Fibroblast of lung (primary cell): ENCODE measurements at regions not wholly inside any gene's neighbourhood (a gene's known extent, or its start where the extent isn't known, plus 50 kb on each side); places are given as distances from the start of the nearest gene placed in this dataset.

Experiments
- DNase-seq, 2 donors: peaks; one replicate each; pipeline versions ENCODE4 v3.0.0 to v3.0.0-alpha.2; 2010; ENCODE audit warnings: low read depth in 2 of 2
- H2AFZ ChIP-seq: 2 replicates; pipeline ENCODE4 v1.5.1; 2012; ENCODE audit warnings: low read length, control low read depth, inconsistent platforms
- H3K27ac ChIP-seq: 2 replicates; pipeline ENCODE4 v1.5.1; 2011; ENCODE audit warnings: low read length, control low read depth; ENCODE audit not compliant: insufficient read depth
- H3K27me3 ChIP-seq: 2 replicates; pipeline ENCODE4 v1.5.1; 2011; ENCODE audit warnings: mild to moderate bottlenecking, low read length; ENCODE audit not compliant: control insufficient read depth, insufficient read depth
- H3K36me3 ChIP-seq: 2 replicates; pipeline ENCODE4 v1.5.1; 2011; ENCODE audit warnings: low read length; ENCODE audit not compliant: control insufficient read depth, insufficient read depth
- H3K4me1 ChIP-seq: 2 replicates; pipeline ENCODE4 v1.5.1; 2011; ENCODE audit warnings: low read length; ENCODE audit not compliant: control insufficient read depth, insufficient read depth; ENCODE audit errors: extremely low read depth
- H3K4me2 ChIP-seq: 2 replicates; pipeline ENCODE4 v1.5.1; 2011; ENCODE audit warnings: low read length, control low read depth; ENCODE audit not compliant: insufficient read depth; ENCODE audit errors: extremely low read depth
- H3K4me3 ChIP-seq, 4 experiments: fragments of 200-600 bp in 1 of 4; sonication (generic) in 1 of 4; replicated peaks in 1 of 4; 2 replicates each; pipeline ENCODE4 v1.5.1; 2011 to 2016; ENCODE audit warnings: low read length in 4 of 4, low read depth in 3 of 4, mild to moderate bottlenecking in 3 of 4, control low read depth in 2 of 4, inconsistent platforms in 1 of 4, mixed read lengths in 1 of 4; ENCODE audit not compliant: insufficient read depth in 1 of 4; ENCODE audit errors: control extremely low read depth in 1 of 4
- H3K79me2 ChIP-seq: 2 replicates; pipeline ENCODE4 v1.5.1; 2012; ENCODE audit warnings: mild to moderate bottlenecking, low read length, inconsistent platforms; ENCODE audit not compliant: control insufficient read depth, insufficient read depth
- H3K9ac ChIP-seq: 2 replicates; pipeline ENCODE4 v1.5.1; 2011; ENCODE audit warnings: mild to moderate bottlenecking, low read length, control low read depth; ENCODE audit not compliant: insufficient read depth
- H3K9me3 ChIP-seq: 2 replicates; pipeline ENCODE4 v1.5.1; 2012; ENCODE audit warnings: low read depth, low read length; ENCODE audit not compliant: control insufficient read depth, insufficient read depth
- H4K20me1 ChIP-seq: 2 replicates; pipeline ENCODE4 v1.5.1; 2011; ENCODE audit warnings: low read length; ENCODE audit not compliant: control insufficient read depth, insufficient read depth; ENCODE audit errors: extremely low read depth
- CTCF ChIP-seq, 2 donors: IDR thresholded peaks in 1 of 2; conservative IDR thresholded peaks in 1 of 2; 1 replicate in 1 of 2; 2 replicates in 1 of 2; pipeline ENCODE4 v1.5.1; 2011 to 2012; ENCODE audit warnings: low read length in 2 of 2, control low read depth in 1 of 2, inconsistent platforms in 1 of 2, low read depth in 1 of 2, mild to moderate bottlenecking in 1 of 2
- EZH2 ChIP-seq: IDR thresholded peaks from 2 replicates; pipeline ENCODE4 v1.5.1; 2012; ENCODE audit warnings: low read length, control low read depth, mild to moderate bottlenecking; ENCODE audit errors: missing control alignments

GRCh38 chr22:45067731-45068130 is 57.9 kb upstream of the PHF21B start:
- Histone ChIP-seq H3K9ac (no peak overlapping the region), H3K79me2 (no peaks in the 10 kb centered on the region), H3K27ac (no peak overlapping the region), H3K4me1 (peaks cover 10% of the 10 kb centered on the region), H3K36me3 (no peaks in the 10 kb centered on the region), H3K9me3 (no peaks in the 10 kb centered on the region), H3K27me3 (no peaks in the 10 kb centered on the region), H4K20me1 (no peaks in the 10 kb centered on the region), H2AFZ (no peak overlapping the region), H3K4me2 (no peak overlapping the region), H3K4me3 (no peak overlapping the region)
- no peak for DNase-seq
- no peak for TF ChIP-seq CTCF (conservative IDR thresholded peaks at IDR 0.05 in 1 of 2, IDR thresholded peaks at IDR 0.05 in 1 of 2; ENCODE audit: low read depth in 1 of 2, low read length in 2 of 2)
- no peak for TF ChIP-seq EZH2

- no peak overlapping the region for H3K9ac ChIP-seq
- H3K27ac ChIP-seq = no peak overlapping the region
- H3K9me3 ChIP-seq = no peaks in the 10 kb centered on the region
- no peak overlapping the region for H3K4me3 ChIP-seq
- H4K20me1 ChIP-seq = no peaks in the 10 kb centered on the region
- no peaks in the 10 kb centered on the region for H3K27me3 ChIP-seq
- H2AFZ ChIP-seq = no peak overlapping the region
- no peaks in the 10 kb centered on the region for H3K36me3 ChIP-seq
- no peak overlapping the region for H3K4me2 ChIP-seq
- DNase-seq = no peak
- H3K79me2 ChIP-seq = no peaks in the 10 kb centered on the region
- peaks cover 3% of the 10 kb centered on the region for H3K4me1 ChIP-seq
- TF ChIP-seq EZH2 = no peak
Observed at GRCh38 chr22:45069925-45070324, 60.1 kb upstream of the PHF21B start.

- H2AFZ ChIP-seq = no peak overlapping the region
- no peaks in the 10 kb centered on the region for H4K20me1 ChIP-seq
- H3K4me1 ChIP-seq = peaks cover 3% of the 10 kb centered on the region
- no peak for DNase-seq
- H3K9ac ChIP-seq = no peak overlapping the region
- no peaks in the 10 kb centered on the region for H3K9me3 ChIP-seq
- no peaks in the 10 kb centered on the region for H3K79me2 ChIP-seq
- H3K36me3 ChIP-seq = no peaks in the 10 kb centered on the region
- H3K4me3 ChIP-seq = no peak overlapping the region
- no peak overlapping the region for H3K4me2 ChIP-seq
- no peaks in the 10 kb centered on the region for H3K27me3 ChIP-seq
- no peak for TF ChIP-seq CTCF (conservative IDR thresholded peaks at IDR 0.05 in 1 of 2, IDR thresholded peaks at IDR 0.05 in 1 of 2; ENCODE audit: low read depth in 1 of 2, low read length in 2 of 2)
- no peak for TF ChIP-seq EZH2
- H3K27ac ChIP-seq = no peak overlapping the region
Observed at GRCh38 chr22:45071618-45072017, 61.8 kb upstream of the PHF21B start.
